ENCODE measurements at regions not wholly inside any gene's neighbourhood (a gene's known extent, or its start where the extent isn't known, plus 50 kb on each side); places are given as distances from the start of the nearest gene placed in this dataset.

DNA sequence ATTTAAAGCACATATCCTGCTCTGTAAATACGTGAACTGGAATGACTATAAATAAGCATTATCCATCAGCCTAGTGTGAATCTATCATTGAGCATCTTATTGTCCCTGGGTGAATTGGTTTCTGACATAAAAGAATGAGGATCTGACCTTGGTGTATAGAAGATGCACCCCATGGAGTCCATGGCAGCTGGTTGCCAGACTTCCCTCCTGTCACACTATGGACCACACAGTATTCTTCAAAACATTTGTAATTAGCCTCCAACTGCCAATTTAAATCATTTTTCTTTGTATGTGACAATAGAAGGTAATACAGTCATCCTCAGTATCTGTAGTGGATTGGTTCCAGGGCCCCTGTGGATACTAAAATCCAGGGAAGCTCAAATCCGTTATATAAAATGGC lies 238.1 kb upstream of the ZWINT start:
- no peak overlapping the region for H3K4me3 Mint-ChIP-seq
- no peak for ATAC-seq
- H3K4me1 Mint-ChIP-seq, result no peaks in the 10 kb centered on the region

DNA sequence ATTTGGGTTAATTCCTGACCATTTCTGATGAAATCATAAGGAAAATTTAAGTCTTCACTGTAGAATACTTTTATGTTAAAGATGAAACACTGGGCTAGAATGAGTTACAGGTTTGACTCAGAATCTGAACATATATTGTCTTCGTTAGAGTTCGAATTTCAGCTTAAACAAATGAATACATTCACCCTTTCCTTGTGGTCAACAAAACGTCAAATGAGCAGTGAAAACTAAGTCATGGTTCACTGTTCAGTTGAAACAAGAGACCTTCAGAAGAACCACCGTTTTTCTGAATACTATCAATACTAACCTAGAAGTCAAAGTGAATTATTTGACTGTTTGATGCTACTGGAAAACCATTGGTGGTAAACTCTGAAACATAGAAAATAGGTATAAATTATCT lies 235.2 kb upstream of the ZWINT start:
- no peaks in the 10 kb centered on the region for H3K27me3 Mint-ChIP-seq

More for the DNA sequence above, 238.1 kb upstream of the ZWINT start:
- H3K27ac Mint-ChIP-seq, result no peak overlapping the region
- no peaks in the 10 kb centered on the region for H3K9me3 Mint-ChIP-seq
- H3K27me3 Mint-ChIP-seq, result no peaks in the 10 kb centered on the region
- no peaks in the 10 kb centered on the region for H3K36me3 Mint-ChIP-seq (ENCODE audit: low read depth)
- no peak for DNase-seq

DNA sequence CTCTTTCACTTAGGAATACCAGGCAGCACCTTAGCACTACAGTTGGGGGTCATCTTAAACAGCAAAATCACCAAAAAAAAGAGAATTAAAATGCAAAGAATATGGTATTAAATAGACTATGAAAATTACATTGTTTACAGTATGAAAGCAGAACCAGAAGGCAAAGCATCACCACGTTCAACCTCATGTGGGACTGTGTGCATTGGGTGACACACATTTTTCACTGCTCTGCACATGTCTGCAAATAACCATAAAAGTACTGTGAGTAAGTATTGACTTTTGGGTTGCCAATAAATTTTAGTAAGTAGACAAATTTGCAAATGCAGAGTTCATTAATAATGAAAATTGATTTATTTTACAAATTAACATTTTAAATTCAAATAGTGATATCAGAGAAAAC lies 232.1 kb upstream of the ZWINT start:
- ATAC-seq, result no peak
- H3K9me3 Mint-ChIP-seq, result peaks cover 12% of the 10 kb centered on the region
- H3K4me3 Mint-ChIP-seq, result no peak overlapping the region
- no peak for DNase-seq
- H3K36me3 Mint-ChIP-seq (ENCODE audit: low read depth), result no peaks in the 10 kb centered on the region
- no peak overlapping the region for H3K27ac Mint-ChIP-seq
- no peaks in the 10 kb centered on the region for H3K27me3 Mint-ChIP-seq
- H3K4me1 Mint-ChIP-seq, result no peaks in the 10 kb centered on the region

More for the DNA sequence above, 235.2 kb upstream of the ZWINT start:
- Mint-ChIP-seq H3K4me1 (no peaks in the 10 kb centered on the region), H3K4me3 (no peak overlapping the region), H3K9me3 (peaks cover 8% of the 10 kb centered on the region), H3K27ac (no peak overlapping the region), H3K36me3 (ENCODE audit: low read depth) (no peaks in the 10 kb centered on the region)
- DNase-seq (no peak), ATAC-seq (no peak)

DNA sequence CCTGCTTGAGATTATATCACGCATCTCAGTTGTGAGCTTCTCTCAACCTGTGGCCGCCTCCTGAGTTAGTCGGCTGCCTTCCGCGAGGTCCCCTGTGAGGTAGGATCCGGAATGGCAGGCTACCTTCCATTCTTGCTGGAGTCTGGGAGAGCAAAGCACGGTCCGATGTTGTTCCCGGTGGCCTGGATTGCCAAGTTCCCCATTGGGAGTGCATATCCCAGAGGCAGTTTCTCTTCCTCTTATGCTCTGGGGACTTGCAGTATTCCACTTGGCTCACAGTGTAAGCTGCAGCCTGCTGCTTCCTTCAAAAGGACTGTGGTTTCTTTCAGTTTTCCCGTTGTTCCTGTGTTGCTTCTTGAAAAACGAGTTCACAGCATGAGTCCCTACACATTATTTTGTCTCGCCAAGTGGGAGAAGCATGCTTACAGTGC lies 225.4 kb upstream of the ZWINT start:
- ATAC-seq, result no peak
- no peak for DNase-seq
- Mint-ChIP-seq H3K4me1 (no peaks in the 10 kb centered on the region), H3K36me3 (ENCODE audit: low read depth) (no peaks in the 10 kb centered on the region), H3K27ac (no peak overlapping the region), H3K27me3 (no peaks in the 10 kb centered on the region), H3K9me3 (peaks cover 4% of the 10 kb centered on the region), H3K4me3 (no peak overlapping the region)

DNA sequence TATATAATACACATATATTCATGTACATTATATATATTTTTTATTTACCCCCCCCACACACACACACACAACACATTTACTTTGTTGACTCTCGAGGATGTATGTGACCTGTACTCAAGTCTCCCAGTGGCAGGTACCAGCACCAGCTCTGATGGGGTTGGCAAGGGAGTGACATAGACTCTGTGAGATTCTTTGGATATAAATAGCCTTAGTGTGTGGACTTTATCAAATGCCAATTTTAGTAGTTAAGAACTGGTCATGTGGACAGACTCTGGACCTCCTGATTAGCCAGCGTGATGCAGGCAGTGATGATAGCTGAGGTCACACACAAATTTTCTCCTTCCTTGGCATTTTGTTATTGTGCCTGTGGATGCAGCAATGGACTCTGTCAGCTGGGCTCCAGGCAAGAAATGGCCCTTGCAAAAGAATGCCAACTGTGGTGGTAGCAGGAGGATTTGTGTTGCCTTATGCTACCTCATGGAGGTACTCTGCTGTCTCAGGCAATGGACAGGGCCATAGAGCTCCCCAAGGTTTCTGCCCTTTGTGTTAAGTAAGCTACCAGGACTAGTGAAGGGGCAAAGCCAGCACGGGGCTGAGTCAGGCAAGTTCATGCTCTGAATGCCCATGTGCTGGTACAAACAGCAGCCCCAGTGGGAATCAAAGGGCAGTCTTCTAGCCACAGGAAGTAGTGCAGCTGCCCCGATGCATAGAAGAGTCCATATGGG lies 224.6 kb upstream of the ZWINT start:
- no peaks in the 10 kb centered on the region for H3K27me3 Mint-ChIP-seq
- no peaks in the 10 kb centered on the region for H3K36me3 Mint-ChIP-seq (ENCODE audit: low read depth)
- H3K4me3 Mint-ChIP-seq, result no peak overlapping the region
- H3K27ac Mint-ChIP-seq, result no peak overlapping the region
- H3K9me3 Mint-ChIP-seq, result peaks cover 4% of the 10 kb centered on the region
- no peak for DNase-seq
- H3K4me1 Mint-ChIP-seq, result no peaks in the 10 kb centered on the region
- no peak for ATAC-seq

DNA sequence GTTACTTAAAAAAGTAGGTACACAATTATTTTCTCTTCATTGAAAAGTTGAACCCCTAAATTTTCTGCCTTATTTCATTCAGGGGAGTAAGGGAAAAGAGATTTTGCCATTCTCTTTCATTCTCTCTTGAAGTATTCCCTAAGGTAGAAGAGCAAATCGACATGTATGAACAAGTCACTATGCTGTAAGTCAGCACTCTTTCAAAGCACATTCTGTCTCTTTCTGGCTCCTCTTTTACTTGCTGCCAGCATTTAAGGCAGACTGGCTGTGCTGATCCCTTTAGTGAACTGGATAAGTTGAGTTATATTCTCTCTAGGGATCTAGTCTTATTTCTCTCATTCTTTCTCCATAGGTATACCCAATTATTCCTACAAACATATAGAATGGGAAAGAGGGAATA lies 222.3 kb upstream of the ZWINT start:
- Mint-ChIP-seq H3K4me1 (no peaks in the 10 kb centered on the region), H3K9me3 (no peaks in the 10 kb centered on the region), H3K27me3 (no peaks in the 10 kb centered on the region), H3K36me3 (ENCODE audit: low read depth) (no peaks in the 10 kb centered on the region), H3K4me3 (no peak overlapping the region), H3K27ac (no peak overlapping the region)
- ATAC-seq (no peak), DNase-seq (no peak)

DNA sequence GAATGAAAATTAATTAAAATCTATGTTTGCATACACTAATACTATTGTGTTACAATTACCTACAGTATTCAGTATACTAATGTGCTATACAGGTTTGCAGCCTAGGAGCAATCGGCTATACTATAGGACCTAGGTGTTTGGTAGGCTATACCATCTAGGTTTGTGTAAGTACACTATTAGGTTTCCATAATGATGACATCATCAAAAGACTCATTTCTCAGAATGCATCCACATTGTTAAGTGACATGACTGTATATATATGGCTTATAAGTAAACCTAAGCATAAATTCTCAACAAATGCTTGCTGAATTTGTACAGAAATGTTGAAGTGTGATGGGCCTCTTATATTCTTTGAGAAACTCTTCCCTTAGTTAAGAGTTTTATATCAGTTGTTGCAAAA lies 206.5 kb upstream of the ZWINT start:
- Mint-ChIP-seq H3K9me3 (peaks cover 19% of the 10 kb centered on the region), H3K36me3 (ENCODE audit: low read depth) (no peaks in the 10 kb centered on the region), H3K4me3 (no peak overlapping the region), H3K4me1 (no peaks in the 10 kb centered on the region), H3K27ac (no peak overlapping the region), H3K27me3 (no peaks in the 10 kb centered on the region)
- ATAC-seq (no peak), DNase-seq (no peak)

DNA sequence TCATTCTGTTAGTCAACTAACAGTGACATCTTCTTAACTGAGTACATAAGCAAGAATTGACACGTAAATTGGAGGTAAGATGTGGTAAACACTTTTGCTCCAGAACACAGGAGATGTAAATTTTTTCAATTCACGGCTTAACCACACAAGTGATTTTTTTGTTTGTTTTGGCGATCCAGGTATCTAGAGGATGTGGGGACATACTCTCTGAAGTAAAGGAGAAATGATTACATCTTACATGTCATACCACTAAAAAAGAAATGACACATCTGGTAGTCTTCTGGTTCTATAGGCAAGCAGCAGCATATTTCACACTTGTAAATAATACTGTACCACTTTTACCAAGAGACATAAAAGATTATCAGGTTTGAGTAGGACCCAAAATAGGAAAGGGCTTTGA lies 200.3 kb upstream of the ZWINT start:
- ATAC-seq (no peak), DNase-seq (no peak)
- H3K4me3 Mint-ChIP-seq, result no peak overlapping the region
- H3K27ac Mint-ChIP-seq, result no peak overlapping the region
- H3K36me3 Mint-ChIP-seq (ENCODE audit: low read depth), result no peaks in the 10 kb centered on the region
- no peaks in the 10 kb centered on the region for H3K4me1 Mint-ChIP-seq
- H3K9me3 Mint-ChIP-seq, result peaks cover 4% of the 10 kb centered on the region
- H3K27me3 Mint-ChIP-seq, result no peaks in the 10 kb centered on the region

DNA sequence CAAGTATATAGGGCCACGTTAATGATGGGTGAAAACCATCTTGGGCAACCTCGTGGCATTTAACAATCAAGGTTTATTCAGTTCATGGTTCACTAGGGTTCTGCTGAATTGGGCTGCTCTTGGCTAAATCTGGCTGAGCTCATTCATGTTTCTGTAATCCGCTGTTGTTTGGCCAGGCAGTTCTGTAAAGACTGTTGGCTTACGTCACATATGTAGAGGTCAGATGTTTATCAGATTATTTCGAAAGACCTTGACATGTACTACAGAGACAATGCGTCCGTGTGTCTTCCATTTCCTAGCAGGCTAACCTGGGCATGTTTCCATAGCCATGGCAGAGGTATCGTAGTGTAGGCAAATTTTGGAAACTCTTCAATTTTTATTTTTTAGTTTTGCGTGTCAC lies 190.0 kb upstream of the ZWINT start:
- Mint-ChIP-seq H3K36me3 (ENCODE audit: low read depth) (no peaks in the 10 kb centered on the region), H3K27me3 (no peaks in the 10 kb centered on the region), H3K4me3 (no peak overlapping the region), H3K9me3 (peaks cover 25% of the 10 kb centered on the region), H3K27ac (no peak overlapping the region), H3K4me1 (no peaks in the 10 kb centered on the region)
- ATAC-seq, result no peak
- DNase-seq, result no peak

DNA sequence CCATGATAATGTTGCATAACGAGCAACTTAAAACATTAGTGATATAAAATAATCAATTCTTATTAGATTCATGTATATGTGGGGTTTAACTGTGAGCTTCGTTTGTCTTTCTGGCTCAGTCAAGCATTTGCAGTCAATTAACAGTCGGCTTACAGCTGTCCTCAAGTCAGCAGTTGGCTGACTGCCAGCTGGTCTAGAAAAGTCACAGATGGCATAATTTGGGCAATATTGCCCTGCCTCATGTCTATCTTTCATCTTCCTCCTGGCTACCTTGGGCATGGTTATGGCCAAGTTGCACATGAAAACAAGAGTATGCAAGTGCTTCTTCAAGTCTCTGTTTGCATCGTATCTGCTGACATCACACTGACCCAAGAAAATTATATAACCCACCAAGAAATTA lies 186.1 kb upstream of the ZWINT start:
- Mint-ChIP-seq H3K4me3 (no peak overlapping the region), H3K9me3 (peaks cover 10% of the 10 kb centered on the region), H3K36me3 (ENCODE audit: low read depth) (no peaks in the 10 kb centered on the region), H3K4me1 (no peaks in the 10 kb centered on the region), H3K27ac (no peak overlapping the region), H3K27me3 (no peaks in the 10 kb centered on the region)
- DNase-seq, result no peak
- ATAC-seq, result no peak

DNA sequence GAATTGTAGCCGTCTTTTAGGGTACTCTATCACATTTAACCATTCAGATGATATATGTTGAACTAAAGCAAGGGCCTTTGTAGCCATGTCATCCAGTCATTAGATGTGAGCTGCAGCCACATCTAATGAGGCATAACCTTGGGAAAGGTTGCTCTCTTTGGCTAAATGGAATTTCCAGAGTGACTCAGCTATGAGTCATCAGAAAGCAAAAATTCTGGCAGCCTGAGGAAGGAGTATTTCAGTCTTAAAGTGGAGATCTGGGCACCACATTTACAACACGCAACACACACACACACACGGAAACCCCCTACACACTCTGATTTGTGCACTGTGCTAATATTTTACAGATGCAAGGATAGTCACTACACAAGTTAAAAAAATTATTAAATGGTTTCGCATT lies 176.9 kb upstream of the ZWINT start:
- no peak for ATAC-seq

DNA sequence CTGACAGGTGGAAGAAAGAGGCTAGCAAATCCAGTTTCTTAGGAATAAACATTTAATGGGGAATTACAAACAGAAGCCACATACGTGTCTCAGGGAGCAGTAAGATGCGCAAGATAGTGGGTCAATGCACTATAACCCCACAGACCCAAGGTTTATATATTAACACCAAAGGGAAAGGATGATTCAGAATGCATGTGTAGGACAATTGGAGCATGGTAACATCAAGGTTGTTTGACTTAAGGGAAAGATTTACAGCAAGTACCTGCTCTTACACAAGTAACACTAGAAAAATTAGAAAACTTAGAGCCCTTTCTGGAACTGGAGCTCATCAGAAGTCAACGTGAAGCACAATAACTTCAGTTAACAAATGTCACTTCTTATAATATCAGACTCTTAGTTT lies 161.1 kb upstream of the ZWINT start:
- H3K27me3 Mint-ChIP-seq, result no peaks in the 10 kb centered on the region
- ATAC-seq (no peak), DNase-seq (no peak)
- no peaks in the 10 kb centered on the region for H3K36me3 Mint-ChIP-seq (ENCODE audit: low read depth)
- H3K27ac Mint-ChIP-seq, result no peak overlapping the region
- H3K4me1 Mint-ChIP-seq, result no peaks in the 10 kb centered on the region
- peaks cover 4% of the 10 kb centered on the region for H3K9me3 Mint-ChIP-seq
- no peak overlapping the region for H3K4me3 Mint-ChIP-seq

More for the DNA sequence above, 176.9 kb upstream of the ZWINT start:
- Mint-ChIP-seq H3K4me1 (no peaks in the 10 kb centered on the region), H3K9me3 (no peaks in the 10 kb centered on the region), H3K27me3 (no peaks in the 10 kb centered on the region), H3K4me3 (no peak overlapping the region), H3K36me3 (ENCODE audit: low read depth) (no peaks in the 10 kb centered on the region), H3K27ac (no peak overlapping the region)
- DNase-seq, result no peak

DNA sequence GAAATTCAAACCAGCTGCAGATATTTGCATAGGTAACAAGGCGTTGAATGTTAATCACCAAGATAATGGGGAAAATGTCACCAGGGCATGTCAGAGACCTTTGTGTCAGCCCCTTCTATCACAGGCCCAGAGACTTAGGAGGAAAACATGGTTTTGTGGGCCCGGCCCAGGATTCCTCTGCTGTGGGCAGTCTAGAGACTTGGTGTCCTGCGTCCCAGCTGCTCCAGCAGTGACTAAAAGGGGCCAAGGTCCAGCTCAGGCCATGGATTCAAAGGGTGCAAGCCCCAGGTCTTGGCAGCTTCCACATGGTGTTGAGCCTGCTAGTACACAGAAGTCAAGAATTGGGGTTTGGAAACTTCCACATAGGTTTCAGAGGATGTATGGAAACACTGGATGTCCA lies 147.5 kb upstream of the ZWINT start:
- Mint-ChIP-seq H3K4me1 (no peaks in the 10 kb centered on the region), H3K36me3 (ENCODE audit: low read depth) (no peaks in the 10 kb centered on the region), H3K4me3 (no peak overlapping the region)

DNA sequence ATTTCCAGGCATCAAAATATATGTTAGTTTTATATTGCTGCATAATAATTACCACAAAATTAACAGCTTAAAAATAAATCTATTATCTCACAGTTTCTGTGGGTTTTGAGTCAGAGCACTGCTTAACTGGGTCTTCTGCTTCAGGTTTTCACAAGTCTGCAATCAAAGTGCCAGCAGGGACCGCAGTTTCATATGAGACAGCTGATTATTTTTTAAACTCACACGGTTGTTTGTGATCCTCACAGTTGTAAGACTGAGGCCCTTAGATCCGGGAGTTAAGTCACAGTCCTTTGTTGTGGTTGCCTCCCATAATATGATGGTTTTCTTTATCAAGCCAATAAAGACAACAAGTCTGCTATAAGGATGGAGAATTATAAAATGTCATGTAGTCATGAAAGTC lies 146.0 kb upstream of the ZWINT start:
- Mint-ChIP-seq H3K4me3 (no peak overlapping the region), H3K36me3 (ENCODE audit: low read depth) (no peaks in the 10 kb centered on the region), H3K27me3 (no peaks in the 10 kb centered on the region), H3K4me1 (no peaks in the 10 kb centered on the region), H3K27ac (no peak overlapping the region), H3K9me3 (no peaks in the 10 kb centered on the region)
- ATAC-seq, result no peak
- no peak for DNase-seq

More for the DNA sequence above, 147.5 kb upstream of the ZWINT start:
- H3K9me3 Mint-ChIP-seq, result no peaks in the 10 kb centered on the region
- no peak overlapping the region for H3K27ac Mint-ChIP-seq
- DNase-seq (no peak), ATAC-seq (no peak)
- H3K27me3 Mint-ChIP-seq, result no peaks in the 10 kb centered on the region

DNA sequence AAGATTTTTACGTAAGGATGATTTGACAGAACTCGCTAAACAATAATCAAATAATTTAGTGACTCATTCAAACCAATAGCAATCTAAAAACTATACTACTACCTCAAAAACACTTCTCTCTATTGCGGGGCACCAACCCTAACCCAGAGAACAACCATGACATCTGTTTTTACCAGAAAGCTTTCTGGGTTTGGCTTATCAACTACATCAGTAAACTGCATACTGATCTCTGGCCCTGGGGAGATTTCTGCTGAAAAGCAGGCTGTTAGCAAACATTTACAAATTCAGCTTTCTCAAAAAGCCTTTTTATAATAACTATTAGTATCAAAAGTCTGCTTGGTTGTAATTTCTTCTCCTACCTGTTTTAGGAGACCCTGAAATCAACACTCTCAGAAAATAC lies 144.5 kb upstream of the ZWINT start:
- Mint-ChIP-seq H3K27ac (no peak overlapping the region), H3K9me3 (no peaks in the 10 kb centered on the region), H3K27me3 (no peaks in the 10 kb centered on the region), H3K36me3 (ENCODE audit: low read depth) (no peaks in the 10 kb centered on the region), H3K4me3 (no peak overlapping the region), H3K4me1 (no peaks in the 10 kb centered on the region)
- no peak for ATAC-seq
- no peak for DNase-seq

DNA sequence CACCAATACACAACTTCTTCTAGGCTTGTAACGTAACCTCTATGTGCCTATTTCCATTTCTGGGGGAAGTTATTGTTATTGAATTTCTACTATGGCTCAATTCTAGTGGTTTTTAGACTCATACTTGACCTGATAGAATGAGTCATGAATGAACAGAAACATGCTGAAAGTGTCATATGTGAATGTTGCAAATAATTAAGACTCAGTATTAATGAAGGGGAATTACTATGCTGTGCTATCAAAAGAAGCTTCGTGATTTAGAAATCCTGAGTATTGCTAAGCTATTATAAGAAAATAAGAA lies 135.1 kb upstream of the ZWINT start:
- Mint-ChIP-seq H3K27me3 (no peaks in the 10 kb centered on the region), H3K36me3 (ENCODE audit: low read depth) (no peaks in the 10 kb centered on the region), H3K27ac (no peak overlapping the region), H3K9me3 (peaks cover 5% of the 10 kb centered on the region), H3K4me1 (no peaks in the 10 kb centered on the region), H3K4me3 (no peak overlapping the region)
- ATAC-seq, result no peak
- no peak for DNase-seq

Data from activated naive CD8-positive, alpha-beta T cell treated with anti-CD3 and anti-CD28 coated beads, Interleukin-2, amount 50 U/mL, for 24 hours (primary cell).